H1 (cell line): ENCODE measurements at regions not wholly inside any gene's neighbourhood (a gene's known extent, or its start where the extent isn't known, plus 50 kb on each side); places are given as distances from the start of the nearest gene placed in this dataset.

Experiments
- CTCF ChIA-PET: fragments of 300-600 bp; sonication (Branson Sonifier 250); formaldehyde crosslinking; loops from one replicate; lab custom pipeline; 2021; ENCODE audit not compliant: partially characterized antibody; lab: Charles Lee
- POLR2A ChIA-PET: fragments of 300-600 bp; sonication (Branson Sonifier 250); formaldehyde crosslinking; loops from one replicate; lab custom pipeline; 2021; ENCODE audit warnings: inconsistent platforms; ENCODE audit not compliant: partially characterized antibody; lab: Charles Lee
- DNase-seq, 2 experiments: peaks; one replicate each; pipeline versions ENCODE4 v3.0.0 to v3.0.0-alpha.2; 2010 to 2022; ENCODE audit warnings: low spot score in 2 of 2, low read depth in 1 of 2, mixed read lengths in 1 of 2
- FAIRE-seq: peaks from 2 replicates; lab custom pipeline; 2011; peaks lifted over from hg19 to GRCh38; lab: Jason Lieb, UNC
- H2AFZ ChIP-seq: 2 replicates; pipeline ENCODE4 v1.8.1; 2012; ENCODE audit warnings: low read length, inconsistent platforms
- H2AK5ac ChIP-seq: 2 replicates; pipeline ENCODE4 v1.6.1; 2013; ENCODE audit warnings: low read depth, low read length
- H2BK120ac ChIP-seq: replicated peaks from 2 replicates; pipeline ENCODE3; 2013; ENCODE audit warnings: low read depth, low read length, inconsistent platforms
- H2BK12ac ChIP-seq: 2 replicates; pipeline ENCODE4 v1.6.1; 2013; ENCODE audit warnings: low read depth, low read length
- H2BK15ac ChIP-seq: 2 replicates; pipeline ENCODE4 v1.6.1; 2013; ENCODE audit warnings: low read length
- H2BK20ac ChIP-seq: 2 replicates; pipeline ENCODE4 v1.6.1; 2013; ENCODE audit warnings: low read length
- H2BK5ac ChIP-seq: 2 replicates; pipeline ENCODE4 v1.6.1; 2013; ENCODE audit warnings: low read depth, low read length
- H3K14ac ChIP-seq: 2 replicates; pipeline ENCODE4 v1.6.1; 2013; ENCODE audit warnings: inconsistent platforms; ENCODE audit not compliant: insufficient read length
- H3K18ac ChIP-seq: 2 replicates; pipeline ENCODE4 v1.6.1; 2013; ENCODE audit warnings: low read length; ENCODE audit errors: extremely low read depth
- H3K23ac ChIP-seq: 2 replicates; pipeline ENCODE4 v1.6.1; 2013; ENCODE audit warnings: inconsistent platforms; ENCODE audit not compliant: insufficient read length
- H3K23me2 ChIP-seq: 2 replicates; pipeline ENCODE4 v1.6.1; 2013; ENCODE audit warnings: low read depth, low read length
- H3K27ac ChIP-seq: 2 replicates; pipeline ENCODE4 v1.6.1; 2011; ENCODE audit warnings: low read depth, low read length, inconsistent platforms
- H3K27me3 ChIP-seq, 4 experiments: replicated peaks in 1 of 4; 1 replicate in 1 of 4; 2 replicates in 3 of 4; pipeline versions ENCODE4 v1.6.1 to v1.8.1; 2011 to 2013; ENCODE audit warnings: low read length in 3 of 4, mild to moderate bottlenecking in 3 of 4, inconsistent platforms in 2 of 4, mixed read lengths in 2 of 4, moderate library complexity in 1 of 4; ENCODE audit not compliant: control insufficient read depth in 3 of 4, insufficient read depth in 3 of 4; ENCODE audit errors: extremely low read depth in 1 of 4
- H3K36me3 ChIP-seq, 4 experiments: 2 replicates each; pipeline versions ENCODE4 v1.6.1 to v1.8.1; 2011 to 2013; ENCODE audit warnings: mild to moderate bottlenecking in 4 of 4, low read length in 3 of 4, moderate library complexity in 2 of 4, control low read depth in 1 of 4, inconsistent platforms in 1 of 4; ENCODE audit not compliant: insufficient read depth in 4 of 4, control insufficient read depth in 2 of 4
- H3K4ac ChIP-seq: replicated peaks from 2 replicates; pipeline ENCODE3; 2013; ENCODE audit warnings: low read length, low read depth, mixed read lengths, inconsistent platforms; ENCODE audit not compliant: insufficient read length
- H3K4me1 ChIP-seq, 4 experiments: replicated peaks in 1 of 4; 1 replicate in 1 of 4; 2 replicates in 3 of 4; pipeline versions ENCODE4 v1.6.1 to v1.8.1; 2011 to 2013; ENCODE audit warnings: low read length in 3 of 4, inconsistent platforms in 2 of 4, mixed read lengths in 1 of 4; ENCODE audit not compliant: insufficient read depth in 4 of 4, control insufficient read depth in 3 of 4
- H3K4me2 ChIP-seq, 2 experiments: 2 replicates each; pipeline versions ENCODE4 v1.6.1 to v1.8.1; 2011 to 2013; ENCODE audit warnings: low read depth in 2 of 2, low read length in 2 of 2, control low read depth in 1 of 2, inconsistent platforms in 1 of 2, mild to moderate bottlenecking in 1 of 2; ENCODE audit not compliant: insufficient read depth in 1 of 2
- H3K4me3 ChIP-seq, 4 experiments: fragments of 200-600, 300-600 bp in 1 of 4; sonication (generic), shearing (Covaris generic), sonication (Bioruptor Twin) in 1 of 4; 2 replicates each; pipeline versions ENCODE4 v1.5.1 to v1.8.1; 2011 to 2016; ENCODE audit warnings: low read length in 4 of 4, low read depth in 3 of 4, control low read depth in 2 of 4, inconsistent platforms in 2 of 4, mild to moderate bottlenecking in 2 of 4, mixed read lengths in 1 of 4, moderate library complexity in 1 of 4; ENCODE audit not compliant: insufficient read depth in 2 of 4; ENCODE audit errors: extremely low read depth in 1 of 4
- H3K56ac ChIP-seq: replicated peaks from 2 replicates; pipeline ENCODE3; 2013; ENCODE audit warnings: low read depth, mild to moderate bottlenecking, mixed read lengths, low read length, inconsistent platforms; ENCODE audit not compliant: insufficient read length
- H3K79me1 ChIP-seq: 2 replicates; pipeline ENCODE4 v1.6.1; 2013; ENCODE audit warnings: low read depth, low read length, control low read depth
- H3K79me2 ChIP-seq, 2 experiments: 2 replicates each; pipeline versions ENCODE4 v1.6.1 to v1.8.1; 2012 to 2013; ENCODE audit warnings: low read length in 2 of 2, mild to moderate bottlenecking in 2 of 2, inconsistent platforms in 1 of 2; ENCODE audit not compliant: insufficient read depth in 2 of 2, control insufficient read depth in 1 of 2
- H3K9ac ChIP-seq, 4 experiments: replicated peaks in 1 of 4; 1 replicate in 1 of 4; 2 replicates in 3 of 4; pipeline versions ENCODE4 v1.6.1 to v1.8.1; 2011 to 2013; ENCODE audit warnings: low read depth in 3 of 4, low read length in 3 of 4, control low read depth in 2 of 4, mild to moderate bottlenecking in 2 of 4, moderate library complexity in 2 of 4, inconsistent platforms in 1 of 4; ENCODE audit errors: extremely low read depth in 1 of 4
- H3K9me3 ChIP-seq, 2 experiments: 2 replicates each; pipeline versions ENCODE4 v1.6.1 to v1.8.1; 2012 to 2013; ENCODE audit warnings: mild to moderate bottlenecking in 2 of 2, moderate library complexity in 2 of 2, control low read depth in 1 of 2, inconsistent platforms in 1 of 2, low read depth in 1 of 2, low read length in 1 of 2, mixed read lengths in 1 of 2; ENCODE audit not compliant: insufficient read depth in 2 of 2
- H4K20me1 ChIP-seq, 2 experiments: replicated peaks in 1 of 2; 2 replicates each; pipeline versions ENCODE3 to v1.8.1; 2011 to 2013; ENCODE audit warnings: inconsistent platforms in 2 of 2, low read length in 2 of 2, mild to moderate bottlenecking in 1 of 2; ENCODE audit not compliant: insufficient read depth in 2 of 2, control insufficient read depth in 1 of 2
- H4K5ac ChIP-seq: 2 replicates; pipeline ENCODE4 v1.6.1; 2013; ENCODE audit warnings: low read length, low read depth, mixed read lengths, inconsistent platforms; ENCODE audit not compliant: insufficient read length
- H4K8ac ChIP-seq: 2 replicates; pipeline ENCODE4 v1.8.0; 2013; ENCODE audit warnings: mild to moderate bottlenecking, moderate library complexity, low read length, inconsistent platforms; ENCODE audit not compliant: insufficient read depth; ENCODE audit errors: extremely low read depth
- H4K91ac ChIP-seq: replicated peaks from 2 replicates; pipeline ENCODE3; 2013; ENCODE audit warnings: low read length, mixed read lengths, inconsistent platforms; ENCODE audit not compliant: insufficient read length
- CTBP2 ChIP-seq: IDR thresholded peaks from 2 replicates; pipeline ENCODE4 v1.7.0; 2011; ENCODE audit warnings: borderline replicate concordance, mild to moderate bottlenecking, moderate library complexity, mixed read lengths, low read length; ENCODE audit not compliant: insufficient read depth, insufficient read length
- MAFK ChIP-seq: IDR thresholded peaks from 2 replicates; pipeline ENCODE4 v1.6.1; 2012; ENCODE audit warnings: low read depth, mild to moderate bottlenecking, improper control_type of control experiment, low read length
- POLR2AphosphoS5 ChIP-seq: IDR thresholded peaks from 2 replicates; pipeline ENCODE4 v1.6.1; 2011; ENCODE audit warnings: low read depth, low read length
- RBBP5 ChIP-seq: IDR thresholded peaks from 2 replicates; pipeline ENCODE4 v1.7.1; 2012; ENCODE audit warnings: low read depth, mild to moderate bottlenecking, inconsistent platforms, low read length, moderate library complexity, borderline replicate concordance
- RNF2 ChIP-seq: fragments of 200-900, 300-1000 bp; sonication (generic); IDR thresholded peaks from 2 replicates; pipeline ENCODE4 v1.7.1; 2016; ENCODE audit warnings: borderline replicate concordance, low read depth, mild to moderate bottlenecking, antibody characterized with exemption, low read length; ENCODE audit not compliant: poor library complexity, severe bottlenecking; ENCODE audit errors: missing control alignments
- SIX5 ChIP-seq: IDR thresholded peaks from 2 replicates; pipeline ENCODE4 v1.6.1; 2011; ENCODE audit warnings: mild to moderate bottlenecking, low read depth, low read length
- SP1 ChIP-seq: IDR thresholded peaks from 2 replicates; pipeline ENCODE4 v1.6.1; 2011; ENCODE audit warnings: low read depth, low read length
- SRF ChIP-seq: IDR thresholded peaks from 2 replicates; pipeline ENCODE4 v1.6.1; 2011; ENCODE audit warnings: mild to moderate bottlenecking, low read depth, low read length, moderate library complexity
- WGBS, 2 experiments: shearing (Covaris generic) in 1 of 2; methylation state at CpG; one replicate each; pipeline versions ENCODE4 v1.1.6 to v1.1.7; 2013 to 2015; ENCODE audit warnings: low lambda C conversion rate in 2 of 2, mixed read lengths in 2 of 2, inconsistent platforms in 1 of 2, low coverage in 1 of 2, missing lambda C conversion rate in 1 of 2; ENCODE audit not compliant: insufficient replicate concordance in 2 of 2, insufficient coverage in 1 of 2, insufficient read length in 1 of 2; ENCODE audit errors: extremely low coverage in 1 of 2, missing lambda C conversion rate in 1 of 2; 5-methylcytosine and 5-hydroxymethylcytosine counted together
- TF ChIP-seq, protein P1 (sequence below): IDR thresholded peaks from 2 replicates; pipeline ENCODE4 v1.6.1; 2012; ENCODE audit warnings: inconsistent platforms
- TF ChIP-seq, protein P2 (sequence below): IDR thresholded peaks from 2 replicates; pipeline ENCODE4 v1.6.1; 2012; ENCODE audit warnings: low read length, inconsistent platforms

GRCh38 chr2:128421861-128422311, 103.2 kb upstream of the HS6ST1 start:
- Histone ChIP-seq H4K5ac (no peak overlapping the region), H3K18ac (no peak overlapping the region), H3K4ac (no peak overlapping the region), H3K9me3 (peaks cover 2 to 3% of the 10 kb centered on the region in 2 experiments; a peak in 1 of 4 replicates), H2BK15ac (no peak overlapping the region), H3K23ac (no peak overlapping the region), H3K79me1 (no peaks in the 10 kb centered on the region), H3K4me2 (no peak overlapping the region), H3K4me1 (peaks cover 0 to 4% (median 0%) of the 10 kb centered on the region in 4 experiments; a peak in 1 of 7 replicates), H2BK120ac (no peak overlapping the region), H3K79me2 (no peaks in the 10 kb centered on the region), H3K23me2 (no peaks in the 10 kb centered on the region), H3K27ac (no peak overlapping the region), H2BK12ac (no peak overlapping the region), H2BK20ac (no peak overlapping the region), H2AFZ (no peak overlapping the region), H2BK5ac (no peak overlapping the region), H3K27me3 (no peaks in the 10 kb centered on the region), H4K91ac (no peak overlapping the region), H3K9ac (no peak overlapping the region), H3K14ac (no peak overlapping the region), H4K20me1 (no peaks in the 10 kb centered on the region), H3K36me3 (no peaks in the 10 kb centered on the region), H2AK5ac (no peak overlapping the region), H3K56ac (no peak overlapping the region), H4K8ac (no peak overlapping the region), H3K4me3 (no peak overlapping the region)
- CTCF ChIA-PET, result interaction anchor here (0.8 to 1.6 kb wide), 4 partner anchors 33 to 100 kb away, joined by 3 to 5 read pairs (median 4); no protein-coding TSS in a partner anchor
- POLR2A ChIA-PET, result no interaction called here
- 85% methylated on average over 13 of the region's 15 CpGs; no CpG with 5 or more reads in 1 of the 2 experiments for WGBS, 2 experiments
- no peak for FAIRE-seq
- DNase-seq, result peak in 1 of 2 experiments; percentile 35
- TF ChIP-seq POLR2AphosphoS5 (no peak), RBBP5 (no peak), MAFK (no peak), SIX5 (no peak), CTBP2 (no peak), SRF (no peak), RNF2 (no peak), SP1 (no peak)
- TF ChIP-seq, protein P1, sequence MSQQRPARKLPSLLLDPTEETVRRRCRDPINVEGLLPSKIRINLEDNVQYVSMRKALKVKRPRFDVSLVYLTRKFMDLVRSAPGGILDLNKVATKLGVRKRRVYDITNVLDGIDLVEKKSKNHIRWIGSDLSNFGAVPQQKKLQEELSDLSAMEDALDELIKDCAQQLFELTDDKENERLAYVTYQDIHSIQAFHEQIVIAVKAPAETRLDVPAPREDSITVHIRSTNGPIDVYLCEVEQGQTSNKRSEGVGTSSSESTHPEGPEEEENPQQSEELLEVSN, result no peak
- TF ChIP-seq, protein P2, sequence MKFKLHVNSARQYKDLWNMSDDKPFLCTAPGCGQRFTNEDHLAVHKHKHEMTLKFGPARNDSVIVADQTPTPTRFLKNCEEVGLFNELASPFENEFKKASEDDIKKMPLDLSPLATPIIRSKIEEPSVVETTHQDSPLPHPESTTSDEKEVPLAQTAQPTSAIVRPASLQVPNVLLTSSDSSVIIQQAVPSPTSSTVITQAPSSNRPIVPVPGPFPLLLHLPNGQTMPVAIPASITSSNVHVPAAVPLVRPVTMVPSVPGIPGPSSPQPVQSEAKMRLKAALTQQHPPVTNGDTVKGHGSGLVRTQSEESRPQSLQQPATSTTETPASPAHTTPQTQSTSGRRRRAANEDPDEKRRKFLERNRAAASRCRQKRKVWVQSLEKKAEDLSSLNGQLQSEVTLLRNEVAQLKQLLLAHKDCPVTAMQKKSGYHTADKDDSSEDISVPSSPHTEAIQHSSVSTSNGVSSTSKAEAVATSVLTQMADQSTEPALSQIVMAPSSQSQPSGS, result no peak
